ENCODE measurements at regions not wholly inside any gene's neighbourhood (a gene's known extent, or its start where the extent isn't known, plus 50 kb on each side); places are given as distances from the start of the nearest gene placed in this dataset.
"Not testable (repeated sequence)": the region's sequence is repeated elsewhere in the genome, so short reads cannot be mapped to it uniquely, and the experiment has no call there.

- Histone ChIP-seq H3K27ac (ENCODE audit: insufficient read depth, low read length, poor library complexity, severe bottlenecking) (no peak overlapping the region), H3K36me3 (ENCODE audit: control insufficient read depth, insufficient read depth, low read length) (no peaks in the 10 kb centered on the region), H3K4me1 (ENCODE audit: control insufficient read depth, insufficient read depth, low read length, poor library complexity, severe bottlenecking) (no peaks in the 10 kb centered on the region), H3K27me3 (replicated peaks; ENCODE audit: control insufficient read depth, insufficient read depth, low read length, poor library complexity, severe bottlenecking) (no peaks in the 10 kb centered on the region), H3K9me3 (ENCODE audit: control insufficient read depth, low read length) (no peaks in the 10 kb centered on the region), H3K4me3 (ENCODE audit: insufficient read depth, low read depth, low read length, poor library complexity, severe bottlenecking) (no peak overlapping the region)
- DNase-seq = no peak
Measured at GRCh38 chr10:35822316-35822715, 180.2 kb upstream of the FZD8 start.

GRCh38 chr10:35821339-35821911 is 179.3 kb upstream of the FZD8 start:
- DNase-seq = no peak
- Histone ChIP-seq H3K27ac (ENCODE audit: insufficient read depth, low read length, poor library complexity, severe bottlenecking) (no peak overlapping the region), H3K4me3 (ENCODE audit: insufficient read depth, low read depth, low read length, poor library complexity, severe bottlenecking) (no peak overlapping the region)

GRCh38 chr10:35819736-35820135 is 177.6 kb upstream of the FZD8 start:
- Histone ChIP-seq H3K27ac (ENCODE audit: insufficient read depth, low read length, poor library complexity, severe bottlenecking) (no peak overlapping the region), H3K36me3 (ENCODE audit: control insufficient read depth, insufficient read depth, low read length) (no peaks in the 10 kb centered on the region), H3K9me3 (ENCODE audit: control insufficient read depth, low read length) (no peaks in the 10 kb centered on the region), H3K4me1 (ENCODE audit: control insufficient read depth, insufficient read depth, low read length, poor library complexity, severe bottlenecking) (no peaks in the 10 kb centered on the region), H3K27me3 (replicated peaks; ENCODE audit: control insufficient read depth, insufficient read depth, low read length, poor library complexity, severe bottlenecking) (no peaks in the 10 kb centered on the region), H3K4me3 (ENCODE audit: insufficient read depth, low read depth, low read length, poor library complexity, severe bottlenecking) (no peak overlapping the region)
- no peak for DNase-seq

More at GRCh38 chr10:35821339-35821911, 179.3 kb upstream of the FZD8 start:
- Histone ChIP-seq H3K9me3 (ENCODE audit: control insufficient read depth, low read length) (no peaks in the 10 kb centered on the region), H3K4me1 (ENCODE audit: control insufficient read depth, insufficient read depth, low read length, poor library complexity, severe bottlenecking) (no peaks in the 10 kb centered on the region), H3K36me3 (ENCODE audit: control insufficient read depth, insufficient read depth, low read length) (no peaks in the 10 kb centered on the region), H3K27me3 (replicated peaks; ENCODE audit: control insufficient read depth, insufficient read depth, low read length, poor library complexity, severe bottlenecking) (no peaks in the 10 kb centered on the region)

- Histone ChIP-seq H3K4me3 (ENCODE audit: insufficient read depth, low read depth, low read length, poor library complexity, severe bottlenecking) (no peak overlapping the region), H3K36me3 (ENCODE audit: control insufficient read depth, insufficient read depth, low read length) (no peaks in the 10 kb centered on the region), H3K4me1 (ENCODE audit: control insufficient read depth, insufficient read depth, low read length, poor library complexity, severe bottlenecking) (no peaks in the 10 kb centered on the region), H3K27me3 (replicated peaks; ENCODE audit: control insufficient read depth, insufficient read depth, low read length, poor library complexity, severe bottlenecking) (no peaks in the 10 kb centered on the region), H3K9me3 (ENCODE audit: control insufficient read depth, low read length) (no peaks in the 10 kb centered on the region), H3K27ac (ENCODE audit: insufficient read depth, low read length, poor library complexity, severe bottlenecking) (no peak overlapping the region)
- no peak for DNase-seq
Measured at GRCh38 chr10:35819011-35819410, 176.9 kb upstream of the FZD8 start.

GRCh38 chr10:35817109-35817508 is 175.0 kb upstream of the FZD8 start:
- H3K27ac ChIP-seq (ENCODE audit: insufficient read depth, low read length, poor library complexity, severe bottlenecking); DNase-seq; H3K27me3 ChIP-seq (replicated peaks; ENCODE audit: control insufficient read depth, insufficient read depth, low read length, poor library complexity, severe bottlenecking); H3K4me1 ChIP-seq (ENCODE audit: control insufficient read depth, insufficient read depth, low read length, poor library complexity, severe bottlenecking); H3K9me3 ChIP-seq (ENCODE audit: control insufficient read depth, low read length); H3K4me3 ChIP-seq (ENCODE audit: insufficient read depth, low read depth, low read length, poor library complexity, severe bottlenecking); H3K36me3 ChIP-seq (ENCODE audit: control insufficient read depth, insufficient read depth, low read length): not testable (repeated sequence)

GRCh38 chr10:35813219-35813618 is 171.1 kb upstream of the FZD8 start:
- Histone ChIP-seq H3K4me1 (ENCODE audit: control insufficient read depth, insufficient read depth, low read length, poor library complexity, severe bottlenecking) (no peaks in the 10 kb centered on the region), H3K36me3 (ENCODE audit: control insufficient read depth, insufficient read depth, low read length) (no peaks in the 10 kb centered on the region), H3K27me3 (replicated peaks; ENCODE audit: control insufficient read depth, insufficient read depth, low read length, poor library complexity, severe bottlenecking) (no peaks in the 10 kb centered on the region), H3K9me3 (ENCODE audit: control insufficient read depth, low read length) (no peaks in the 10 kb centered on the region), H3K27ac (ENCODE audit: insufficient read depth, low read length, poor library complexity, severe bottlenecking) (no peak overlapping the region), H3K4me3 (ENCODE audit: insufficient read depth, low read depth, low read length, poor library complexity, severe bottlenecking) (no peak overlapping the region)
- DNase-seq = no peak

GRCh38 chr10:35808344-35808743 is 166.2 kb upstream of the FZD8 start:
- Histone ChIP-seq H3K27ac (ENCODE audit: insufficient read depth, low read length, poor library complexity, severe bottlenecking) (no peak overlapping the region), H3K27me3 (replicated peaks; ENCODE audit: control insufficient read depth, insufficient read depth, low read length, poor library complexity, severe bottlenecking) (no peaks in the 10 kb centered on the region), H3K4me1 (ENCODE audit: control insufficient read depth, insufficient read depth, low read length, poor library complexity, severe bottlenecking) (no peaks in the 10 kb centered on the region)

GRCh38 chr10:35803046-35803445 is 160.9 kb upstream of the FZD8 start:
- Histone ChIP-seq H3K27ac (ENCODE audit: insufficient read depth, low read length, poor library complexity, severe bottlenecking) (no peak overlapping the region), H3K27me3 (replicated peaks; ENCODE audit: control insufficient read depth, insufficient read depth, low read length, poor library complexity, severe bottlenecking) (no peaks in the 10 kb centered on the region), H3K36me3 (ENCODE audit: control insufficient read depth, insufficient read depth, low read length) (no peaks in the 10 kb centered on the region), H3K4me3 (ENCODE audit: insufficient read depth, low read depth, low read length, poor library complexity, severe bottlenecking) (no peak overlapping the region), H3K9me3 (ENCODE audit: control insufficient read depth, low read length) (no peaks in the 10 kb centered on the region), H3K4me1 (ENCODE audit: control insufficient read depth, insufficient read depth, low read length, poor library complexity, severe bottlenecking) (no peaks in the 10 kb centered on the region)
- no peak for DNase-seq

More at GRCh38 chr10:35808344-35808743, 166.2 kb upstream of the FZD8 start:
- Histone ChIP-seq H3K36me3 (ENCODE audit: control insufficient read depth, insufficient read depth, low read length) (no peaks in the 10 kb centered on the region), H3K4me3 (ENCODE audit: insufficient read depth, low read depth, low read length, poor library complexity, severe bottlenecking) (no peak overlapping the region), H3K9me3 (ENCODE audit: control insufficient read depth, low read length) (no peaks in the 10 kb centered on the region)
- DNase-seq = no peak

- no peak overlapping the region for H3K27ac ChIP-seq (ENCODE audit: insufficient read depth, low read length, poor library complexity, severe bottlenecking)
- H3K4me1 ChIP-seq (ENCODE audit: control insufficient read depth, insufficient read depth, low read length, poor library complexity, severe bottlenecking) = no peaks in the 10 kb centered on the region
- no peaks in the 10 kb centered on the region for H3K36me3 ChIP-seq (ENCODE audit: control insufficient read depth, insufficient read depth, low read length)
- H3K9me3 ChIP-seq (ENCODE audit: control insufficient read depth, low read length) = no peaks in the 10 kb centered on the region
- H3K4me3 ChIP-seq (ENCODE audit: insufficient read depth, low read depth, low read length, poor library complexity, severe bottlenecking) = no peak overlapping the region
- no peak for DNase-seq
- no peaks in the 10 kb centered on the region for H3K27me3 ChIP-seq (replicated peaks; ENCODE audit: control insufficient read depth, insufficient read depth, low read length, poor library complexity, severe bottlenecking)
Measured at GRCh38 chr10:35797187-35797586, 155.1 kb upstream of the FZD8 start.

- H3K4me3 ChIP-seq (ENCODE audit: insufficient read depth, low read depth, low read length, poor library complexity, severe bottlenecking) = no peak overlapping the region
- H3K4me1 ChIP-seq (ENCODE audit: control insufficient read depth, insufficient read depth, low read length, poor library complexity, severe bottlenecking) = no peaks in the 10 kb centered on the region
- no peak overlapping the region for H3K27ac ChIP-seq (ENCODE audit: insufficient read depth, low read length, poor library complexity, severe bottlenecking)
- no peak for DNase-seq
- H3K27me3 ChIP-seq (replicated peaks; ENCODE audit: control insufficient read depth, insufficient read depth, low read length, poor library complexity, severe bottlenecking) = no peaks in the 10 kb centered on the region
- H3K9me3 ChIP-seq (ENCODE audit: control insufficient read depth, low read length) = no peaks in the 10 kb centered on the region
- H3K36me3 ChIP-seq (ENCODE audit: control insufficient read depth, insufficient read depth, low read length) = no peaks in the 10 kb centered on the region
Measured at GRCh38 chr10:35795131-35795824, 153.2 kb upstream of the FZD8 start.

Data from effector memory CD4-positive, alpha-beta T cell (primary cell).